PFSK-1 (cell line): ENCODE measurements at regions not wholly inside any gene's neighbourhood (a gene's known extent, or its start where the extent isn't known, plus 50 kb on each side); places are given as distances from the start of the nearest gene placed in this dataset.

Experiments used
- POLR2AphosphoS5 ChIP-seq: IDR thresholded peaks from 2 replicates; pipeline ENCODE4 v1.6.1; 2012; ENCODE audit warnings: low read depth, mild to moderate bottlenecking, control low read depth, low read length, moderate library complexity
- SIN3A ChIP-seq: IDR thresholded peaks from 2 replicates; pipeline ENCODE4 v1.6.1; 2012; ENCODE audit warnings: mild to moderate bottlenecking, low read length, moderate library complexity, borderline replicate concordance; ENCODE audit not compliant: insufficient read depth
- TF ChIP-seq, protein P1 (sequence below), 2 experiments: IDR thresholded peaks; 2 replicates each; pipeline versions ENCODE4 v1.6.1 to v1.8.0; 2011 to 2012; ENCODE audit warnings: low read depth in 2 of 2, low read length in 2 of 2, control low read depth in 1 of 2, inconsistent platforms in 1 of 2, mild to moderate bottlenecking in 1 of 2, moderate library complexity in 1 of 2; ENCODE audit not compliant: insufficient read depth in 1 of 2

DNA sequence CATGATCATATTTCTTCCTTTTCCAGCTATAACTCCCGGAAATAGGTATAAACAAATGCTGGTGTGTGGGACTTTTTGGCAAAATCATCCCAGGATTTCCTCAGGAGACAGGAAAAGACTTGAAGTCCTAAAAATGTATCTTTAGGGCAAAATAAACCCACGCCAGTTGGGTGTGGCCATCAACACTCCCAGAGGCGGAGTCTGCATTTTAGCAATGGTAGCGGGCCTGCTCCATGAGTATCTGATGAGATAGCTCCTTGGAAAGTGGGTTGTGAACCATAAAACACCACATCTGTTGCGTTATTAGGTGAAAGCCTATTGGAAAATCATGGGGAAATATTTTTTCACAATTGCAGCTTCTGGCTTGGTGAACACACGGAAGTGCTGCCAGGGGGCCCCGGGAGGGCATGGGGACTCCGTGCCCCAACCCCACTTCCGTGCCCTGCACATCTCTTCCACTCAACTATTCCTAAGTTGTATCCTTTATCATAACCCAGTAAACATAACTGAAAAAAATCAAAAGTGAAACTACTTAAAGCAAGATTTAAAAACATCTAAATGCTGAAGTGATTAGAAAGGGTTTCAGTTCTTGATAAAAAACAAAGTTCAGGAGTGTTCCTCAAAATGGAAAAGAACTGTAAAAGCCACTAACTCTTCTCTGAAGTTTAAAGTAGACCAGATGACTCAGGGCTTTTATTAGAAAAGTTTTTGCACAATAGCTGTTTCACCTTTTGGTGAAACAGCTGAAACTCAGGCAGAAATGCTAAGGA is 111.2 kb downstream of the LRRC70 start:
- TF ChIP-seq SIN3A (no peak), POLR2AphosphoS5 (no peak)
- TF ChIP-seq, protein P1, sequence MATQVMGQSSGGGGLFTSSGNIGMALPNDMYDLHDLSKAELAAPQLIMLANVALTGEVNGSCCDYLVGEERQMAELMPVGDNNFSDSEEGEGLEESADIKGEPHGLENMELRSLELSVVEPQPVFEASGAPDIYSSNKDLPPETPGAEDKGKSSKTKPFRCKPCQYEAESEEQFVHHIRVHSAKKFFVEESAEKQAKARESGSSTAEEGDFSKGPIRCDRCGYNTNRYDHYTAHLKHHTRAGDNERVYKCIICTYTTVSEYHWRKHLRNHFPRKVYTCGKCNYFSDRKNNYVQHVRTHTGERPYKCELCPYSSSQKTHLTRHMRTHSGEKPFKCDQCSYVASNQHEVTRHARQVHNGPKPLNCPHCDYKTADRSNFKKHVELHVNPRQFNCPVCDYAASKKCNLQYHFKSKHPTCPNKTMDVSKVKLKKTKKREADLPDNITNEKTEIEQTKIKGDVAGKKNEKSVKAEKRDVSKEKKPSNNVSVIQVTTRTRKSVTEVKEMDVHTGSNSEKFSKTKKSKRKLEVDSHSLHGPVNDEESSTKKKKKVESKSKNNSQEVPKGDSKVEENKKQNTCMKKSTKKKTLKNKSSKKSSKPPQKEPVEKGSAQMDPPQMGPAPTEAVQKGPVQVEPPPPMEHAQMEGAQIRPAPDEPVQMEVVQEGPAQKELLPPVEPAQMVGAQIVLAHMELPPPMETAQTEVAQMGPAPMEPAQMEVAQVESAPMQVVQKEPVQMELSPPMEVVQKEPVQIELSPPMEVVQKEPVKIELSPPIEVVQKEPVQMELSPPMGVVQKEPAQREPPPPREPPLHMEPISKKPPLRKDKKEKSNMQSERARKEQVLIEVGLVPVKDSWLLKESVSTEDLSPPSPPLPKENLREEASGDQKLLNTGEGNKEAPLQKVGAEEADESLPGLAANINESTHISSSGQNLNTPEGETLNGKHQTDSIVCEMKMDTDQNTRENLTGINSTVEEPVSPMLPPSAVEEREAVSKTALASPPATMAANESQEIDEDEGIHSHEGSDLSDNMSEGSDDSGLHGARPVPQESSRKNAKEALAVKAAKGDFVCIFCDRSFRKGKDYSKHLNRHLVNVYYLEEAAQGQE (IDR thresholded peaks at IDR 0.05; ENCODE audit: insufficient read depth in 1 of 2, low read depth in 2 of 2, low read length in 2 of 2) = no peak
